ENCODE measurements at regions not wholly inside any gene's neighbourhood (a gene's known extent, or its start where the extent isn't known, plus 50 kb on each side); places are given as distances from the start of the nearest gene placed in this dataset.
"Not testable (repeated sequence)": the region's sequence is repeated elsewhere in the genome, so short reads cannot be mapped to it uniquely, and the experiment has no call there.

DNA sequence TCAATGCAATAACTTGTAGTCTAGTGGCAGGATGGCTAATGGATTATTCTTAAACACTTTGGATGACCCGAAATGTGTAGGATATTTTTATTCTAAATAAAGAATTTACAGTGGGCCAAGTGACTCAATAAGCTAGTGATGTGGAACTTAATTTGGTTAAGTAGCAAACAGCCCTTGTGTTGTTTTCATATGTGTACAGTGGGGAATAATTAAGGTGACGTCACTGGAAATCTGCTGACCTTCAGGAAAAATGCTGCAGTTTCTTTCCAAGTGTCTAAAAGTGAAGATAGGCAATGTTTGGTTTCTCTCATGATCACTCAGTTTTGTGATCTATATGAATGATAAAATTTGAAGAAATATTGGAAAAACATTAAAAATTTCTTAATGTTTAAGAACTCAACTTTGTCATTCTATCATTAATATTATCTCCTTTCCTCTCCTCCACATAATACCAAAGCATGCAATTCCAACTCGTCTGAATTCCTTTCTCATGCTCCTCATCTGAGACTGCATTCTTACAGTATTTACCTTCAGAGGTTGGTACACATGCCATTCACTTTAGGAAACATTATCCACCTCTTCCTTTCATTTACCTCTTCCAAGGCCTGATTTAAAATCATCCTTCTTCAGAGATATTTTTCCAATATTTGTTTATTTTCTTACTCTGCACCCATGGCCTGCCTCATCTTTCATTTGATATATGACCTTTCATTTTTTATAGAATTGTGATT is 414.6 kb upstream of the ARPP21 start:
- DNase-seq (ENCODE audit: low read depth, low spot score) = no peak
- TF ChIP-seq, protein P1, sequence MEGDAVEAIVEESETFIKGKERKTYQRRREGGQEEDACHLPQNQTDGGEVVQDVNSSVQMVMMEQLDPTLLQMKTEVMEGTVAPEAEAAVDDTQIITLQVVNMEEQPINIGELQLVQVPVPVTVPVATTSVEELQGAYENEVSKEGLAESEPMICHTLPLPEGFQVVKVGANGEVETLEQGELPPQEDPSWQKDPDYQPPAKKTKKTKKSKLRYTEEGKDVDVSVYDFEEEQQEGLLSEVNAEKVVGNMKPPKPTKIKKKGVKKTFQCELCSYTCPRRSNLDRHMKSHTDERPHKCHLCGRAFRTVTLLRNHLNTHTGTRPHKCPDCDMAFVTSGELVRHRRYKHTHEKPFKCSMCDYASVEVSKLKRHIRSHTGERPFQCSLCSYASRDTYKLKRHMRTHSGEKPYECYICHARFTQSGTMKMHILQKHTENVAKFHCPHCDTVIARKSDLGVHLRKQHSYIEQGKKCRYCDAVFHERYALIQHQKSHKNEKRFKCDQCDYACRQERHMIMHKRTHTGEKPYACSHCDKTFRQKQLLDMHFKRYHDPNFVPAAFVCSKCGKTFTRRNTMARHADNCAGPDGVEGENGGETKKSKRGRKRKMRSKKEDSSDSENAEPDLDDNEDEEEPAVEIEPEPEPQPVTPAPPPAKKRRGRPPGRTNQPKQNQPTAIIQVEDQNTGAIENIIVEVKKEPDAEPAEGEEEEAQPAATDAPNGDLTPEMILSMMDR (IDR thresholded peaks at IDR 0.05; ENCODE audit: low read depth, low read length) = no peak
- in situ Hi-C loops (cut with HindIII; ENCODE audit: low sequenced_read_pairs) = no loop called here
- H3K4me3 ChIP-seq (ENCODE audit: low read depth, low read length) = no peak overlapping the region

DNA sequence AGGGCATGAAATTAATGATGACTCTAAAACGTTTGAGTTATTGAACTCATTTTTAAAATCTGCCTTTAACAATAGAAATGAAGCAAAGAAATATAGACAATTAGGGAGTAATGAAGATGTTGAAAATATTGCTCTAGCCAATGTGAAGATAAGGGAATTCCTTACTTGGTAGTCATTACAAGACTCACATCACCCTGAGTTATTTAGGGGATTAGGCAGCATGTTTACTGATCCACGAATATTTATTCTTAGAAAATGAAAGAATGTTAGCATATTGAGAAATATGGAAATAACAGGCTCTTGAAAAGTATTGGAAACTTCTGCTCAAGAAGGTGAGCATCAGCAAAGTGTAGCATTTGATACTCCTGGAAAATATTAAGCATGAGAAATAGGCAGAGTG is 398.1 kb upstream of the ARPP21 start:
- no peak overlapping the region for H3K4me3 ChIP-seq (ENCODE audit: low read depth, low read length)
- in situ Hi-C loops (cut with HindIII; ENCODE audit: low sequenced_read_pairs) = no loop called here
- TF ChIP-seq, protein P1 (IDR thresholded peaks at IDR 0.05; ENCODE audit: low read depth, low read length) = no peak
- DNase-seq (ENCODE audit: low read depth, low spot score) = no peak

DNA sequence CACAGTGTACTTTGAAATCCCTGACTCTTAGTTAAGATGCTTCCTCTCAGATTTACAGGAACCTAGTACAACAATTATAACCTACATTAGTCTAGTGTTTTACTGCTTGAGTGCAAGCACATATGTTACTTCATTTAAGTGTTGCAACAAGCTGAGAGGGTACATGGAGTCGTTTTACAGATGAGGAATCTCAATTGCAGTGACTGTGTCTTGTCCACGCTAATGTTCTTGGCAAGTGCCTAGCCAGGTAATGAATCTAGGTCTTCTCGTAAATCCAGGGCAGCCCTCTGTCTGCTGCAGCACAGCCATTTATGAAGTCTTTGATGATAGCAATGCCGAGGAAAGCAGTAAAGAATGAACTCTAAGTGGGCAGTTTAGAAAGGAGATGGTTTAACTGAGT is 384.4 kb upstream of the ARPP21 start:
- in situ Hi-C loops (cut with HindIII; ENCODE audit: low sequenced_read_pairs) = no loop called here
- no peak for DNase-seq (ENCODE audit: low read depth, low spot score)
- TF ChIP-seq, protein P1 (IDR thresholded peaks at IDR 0.05; ENCODE audit: low read depth, low read length) = no peak
- H3K4me3 ChIP-seq (ENCODE audit: low read depth, low read length) = no peak overlapping the region

DNA sequence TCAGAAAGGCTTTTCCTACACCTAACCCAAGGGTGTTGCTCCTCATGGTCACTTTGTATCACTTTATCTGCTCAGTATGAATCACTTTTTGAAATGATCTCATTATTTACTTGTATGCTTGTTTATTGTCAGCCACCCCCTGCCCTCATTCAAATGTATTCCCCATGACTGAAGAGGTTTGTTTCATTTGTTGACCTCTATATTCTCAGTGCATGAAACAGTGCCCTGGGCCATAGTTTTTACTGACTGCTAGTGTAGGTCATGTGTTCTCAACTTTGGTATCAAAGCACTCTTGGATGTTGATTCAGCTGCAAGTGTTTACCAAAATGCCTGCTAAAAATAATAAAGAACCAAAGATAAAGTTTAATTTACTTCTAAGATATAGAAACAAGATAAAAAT is 381.7 kb upstream of the ARPP21 start:
- DNase-seq (ENCODE audit: low read depth, low spot score) = no peak
- TF ChIP-seq, protein P1 (IDR thresholded peaks at IDR 0.05; ENCODE audit: low read depth, low read length) = no peak
- in situ Hi-C loops (cut with HindIII; ENCODE audit: low sequenced_read_pairs) = no loop called here
- H3K4me3 ChIP-seq (ENCODE audit: low read depth, low read length) = no peak overlapping the region

DNA sequence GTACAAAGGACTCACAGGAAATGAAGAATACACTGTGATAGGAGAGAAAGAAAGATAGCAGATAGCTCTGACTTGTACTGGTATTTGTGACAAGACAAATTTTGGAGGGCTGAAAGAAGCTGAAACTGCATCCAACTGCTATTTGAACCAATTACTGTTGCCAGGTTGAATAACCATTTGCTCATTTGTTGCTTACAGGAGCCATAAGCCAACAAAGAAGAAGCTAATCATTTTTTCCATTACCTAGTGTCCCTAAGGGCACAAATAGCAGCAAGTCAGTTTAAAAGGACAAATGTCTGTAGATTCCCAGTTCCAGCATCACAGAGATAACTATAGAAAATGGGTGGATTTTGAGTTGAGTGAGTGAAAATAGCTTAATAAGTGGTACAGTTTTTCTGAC is 376.9 kb upstream of the ARPP21 start:
- in situ Hi-C loops (cut with HindIII; ENCODE audit: low sequenced_read_pairs) = no loop called here
- H3K4me3 ChIP-seq (ENCODE audit: low read depth, low read length) = no peak overlapping the region
- DNase-seq (ENCODE audit: low read depth, low spot score) = no peak
- TF ChIP-seq, protein P1 (IDR thresholded peaks at IDR 0.05; ENCODE audit: low read depth, low read length) = no peak

DNA sequence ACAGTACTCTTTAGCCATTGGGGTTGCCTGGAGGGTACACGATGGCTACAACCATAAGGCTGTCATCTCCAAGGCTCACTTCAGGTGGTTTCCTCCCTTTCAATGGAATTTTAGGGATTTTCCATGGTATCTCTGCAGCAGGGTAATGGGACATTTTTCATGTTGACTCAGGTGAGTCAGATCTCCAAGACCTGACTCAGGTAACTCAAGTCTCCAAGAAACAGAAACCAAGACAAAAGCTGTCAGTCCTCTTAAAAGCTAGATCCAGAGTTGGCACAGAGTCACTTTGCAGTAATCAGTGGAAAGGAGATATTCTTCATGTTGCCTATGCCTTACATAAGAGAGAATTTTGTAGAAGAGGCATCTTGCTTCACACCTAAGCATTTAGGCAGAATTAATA is 375.8 kb upstream of the ARPP21 start:
- TF ChIP-seq, protein P1 (IDR thresholded peaks at IDR 0.05; ENCODE audit: low read depth, low read length) = no peak
- in situ Hi-C loops (cut with HindIII; ENCODE audit: low sequenced_read_pairs) = no loop called here
- no peak overlapping the region for H3K4me3 ChIP-seq (ENCODE audit: low read depth, low read length)
- DNase-seq (ENCODE audit: low read depth, low spot score) = no peak

DNA sequence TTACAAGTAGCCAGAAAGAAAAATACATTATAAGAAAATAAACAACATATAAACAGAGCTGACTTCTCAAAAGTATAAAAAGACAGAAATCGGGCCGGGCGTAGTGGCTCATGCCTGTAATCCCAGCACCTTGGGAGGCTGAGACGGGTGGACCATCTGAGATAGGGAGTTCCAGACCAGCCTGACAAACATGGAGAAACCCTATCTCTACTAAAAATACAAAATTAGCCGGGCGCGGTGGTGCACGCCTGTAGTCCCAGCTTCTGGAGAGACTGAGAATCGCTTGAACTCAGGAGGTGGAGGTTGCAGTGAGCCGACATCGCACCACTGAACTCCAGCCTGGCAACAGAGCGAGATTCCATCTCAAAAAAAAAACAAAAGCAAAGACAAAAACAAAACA is 373.3 kb upstream of the ARPP21 start:
- in situ Hi-C loops (cut with HindIII; ENCODE audit: low sequenced_read_pairs); H3K4me3 ChIP-seq (ENCODE audit: low read depth, low read length); DNase-seq (ENCODE audit: low read depth, low spot score): not testable (repeated sequence)
